NCI-H1417 treated with DMSO at 0.1 percent for 48 hours (cell line): ENCODE measurements at regions not wholly inside any gene's neighbourhood (a gene's known extent, or its start where the extent isn't known, plus 50 kb on each side); places are given as distances from the start of the nearest gene placed in this dataset.

ENCODE experiments used
- DNase-seq: peaks from one replicate; lab custom pipeline; 2025; lab: John Stamatoyannopoulos, UW

DNA sequence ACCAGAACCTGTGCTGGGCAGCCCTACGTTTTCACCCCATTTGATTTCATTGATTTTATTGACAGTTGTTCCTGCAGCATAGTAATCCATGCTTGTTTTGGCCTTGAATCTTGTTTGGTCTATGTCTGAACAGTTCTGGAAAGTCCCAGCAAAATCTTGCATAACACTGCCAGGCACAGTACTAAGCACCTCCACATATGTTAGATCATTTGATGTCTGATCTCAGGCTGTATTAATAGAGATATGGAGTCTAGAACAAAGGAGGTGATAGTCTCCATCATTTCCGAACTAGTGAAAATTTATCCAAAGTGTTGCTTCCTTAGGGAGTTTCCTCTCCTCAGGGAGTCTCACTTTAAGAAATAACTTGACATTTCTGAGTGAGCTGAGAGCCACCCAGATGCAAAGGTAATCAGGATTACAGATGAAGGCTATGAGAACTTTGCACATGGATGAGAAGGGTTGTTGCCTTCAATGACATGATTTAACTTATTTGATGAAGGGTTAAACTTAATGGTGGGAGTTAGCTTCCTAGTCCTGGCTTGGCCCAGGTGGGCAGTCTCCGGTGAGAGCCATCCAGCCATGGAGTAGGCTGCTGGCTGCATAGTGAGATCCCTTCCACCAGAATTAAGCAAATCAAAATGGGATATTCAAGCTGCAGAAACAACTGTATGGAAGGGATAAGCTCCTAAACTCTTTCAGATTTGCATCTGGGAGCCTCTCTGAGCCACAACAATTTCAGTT, 173.8 kb upstream of the MVB12B start:
- DNase-seq = no peak

DNA sequence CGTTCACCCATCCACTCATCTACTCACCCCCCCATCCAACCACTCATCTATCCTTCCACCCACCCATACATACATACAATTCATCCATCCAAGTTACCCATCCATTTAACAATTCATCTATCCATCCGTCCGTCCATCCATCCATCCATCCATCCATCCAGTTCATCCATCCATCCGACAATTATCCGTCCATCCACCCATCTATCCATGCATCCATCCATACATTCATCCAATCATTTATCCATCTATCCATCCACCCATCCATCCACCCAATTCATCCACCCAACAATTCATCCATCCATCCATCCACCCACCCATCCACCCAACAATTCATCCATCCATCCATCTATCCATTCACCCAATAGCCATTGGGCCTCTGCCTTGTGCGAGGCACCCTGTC, 173.2 kb upstream of the MVB12B start:
- no peak for DNase-seq

DNA sequence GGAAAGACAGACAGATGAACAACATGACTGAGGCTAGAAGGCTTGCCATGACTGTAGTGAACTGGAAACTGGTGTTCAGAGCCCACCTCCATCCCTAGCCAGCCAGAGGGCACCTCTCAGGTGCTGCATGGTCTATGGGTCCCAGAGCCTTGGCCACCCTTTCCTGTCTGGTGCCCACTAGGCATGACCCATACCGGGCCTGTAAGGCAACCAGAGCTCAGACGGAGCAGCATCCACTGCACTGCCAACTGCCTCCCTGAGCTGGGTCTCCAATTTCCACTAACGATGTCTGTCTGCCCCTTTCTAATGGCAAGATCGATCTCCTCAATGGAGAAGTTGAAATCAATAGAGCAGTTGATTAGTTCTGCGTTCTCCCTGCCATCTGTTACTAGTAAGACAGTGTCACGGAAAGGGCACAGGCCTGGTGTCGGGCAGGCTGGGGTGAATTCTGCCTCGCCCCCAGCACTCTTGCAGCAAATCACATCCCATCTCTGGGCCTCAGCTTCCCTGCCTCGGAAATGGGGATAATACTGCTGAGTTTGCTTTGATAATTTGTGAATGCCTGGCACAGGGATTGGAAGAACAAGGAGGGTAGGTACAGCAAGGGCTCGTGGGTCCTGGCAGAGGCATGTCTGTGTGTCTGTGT, 172.3 kb upstream of the MVB12B start:
- no peak for DNase-seq

DNA sequence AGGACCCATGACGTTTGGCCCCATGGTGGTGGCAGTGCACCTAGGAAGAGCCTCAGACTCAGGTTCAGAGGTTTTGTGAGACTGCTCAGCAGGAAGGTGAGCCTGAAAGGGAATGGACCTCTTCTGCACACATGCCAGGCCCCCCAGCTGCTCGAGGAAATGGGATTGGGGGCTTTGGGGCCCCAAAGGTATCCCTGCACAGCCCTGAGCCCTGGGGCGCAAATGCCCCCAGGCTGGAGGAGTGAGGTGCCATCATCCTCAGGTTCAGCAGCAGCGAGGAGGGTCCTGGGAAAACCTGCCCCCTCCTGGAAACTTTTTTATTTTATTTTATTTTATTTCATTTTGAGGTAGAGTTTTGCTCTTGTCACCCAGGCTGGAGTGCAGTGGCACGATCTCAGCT, 171.8 kb upstream of the MVB12B start:
- DNase-seq = no peak

DNA sequence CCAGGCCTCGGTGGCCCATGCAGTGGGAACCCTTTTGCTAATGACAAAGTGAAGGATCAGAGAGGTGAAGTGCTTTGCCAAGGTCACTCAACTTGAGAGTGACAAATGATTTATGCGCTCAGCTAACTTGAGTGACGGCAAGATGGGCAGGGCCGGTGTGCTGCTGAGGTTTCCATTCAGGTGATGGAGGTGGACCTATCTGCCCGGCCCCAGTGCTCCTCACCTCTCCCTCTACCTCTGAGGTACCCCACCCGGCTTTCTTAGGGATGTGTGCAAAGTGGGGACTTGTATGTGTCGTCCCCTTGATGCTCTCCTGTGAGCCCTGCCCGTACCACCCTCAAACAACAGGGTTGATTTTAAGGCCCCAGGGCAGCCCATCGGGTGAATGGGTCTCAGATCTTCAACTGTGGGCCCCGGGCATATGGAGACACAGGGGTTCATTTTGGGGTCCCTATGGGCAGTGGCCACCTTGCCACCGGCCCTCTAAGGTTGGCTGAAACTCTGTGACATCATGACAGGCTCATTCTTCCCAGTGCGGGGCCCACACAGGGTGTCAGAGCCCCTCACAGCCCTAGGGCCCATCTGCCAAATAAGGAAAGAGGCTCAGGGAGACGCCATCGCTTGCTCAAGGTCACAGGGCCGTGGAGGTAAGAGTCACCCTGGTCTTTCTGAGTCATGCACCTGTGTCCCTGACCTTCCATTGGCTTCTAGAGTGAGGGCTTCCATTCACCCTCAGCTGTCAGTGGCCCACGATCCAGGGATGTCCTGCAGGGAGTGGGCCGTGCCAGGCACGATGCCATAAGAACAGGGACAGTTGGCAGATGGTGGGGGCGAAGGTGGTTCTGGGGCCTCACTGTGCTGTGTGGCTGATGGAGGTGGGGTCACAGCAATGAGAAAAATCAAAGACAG, 170.6 kb upstream of the MVB12B start:
- DNase-seq = no peak

DNA sequence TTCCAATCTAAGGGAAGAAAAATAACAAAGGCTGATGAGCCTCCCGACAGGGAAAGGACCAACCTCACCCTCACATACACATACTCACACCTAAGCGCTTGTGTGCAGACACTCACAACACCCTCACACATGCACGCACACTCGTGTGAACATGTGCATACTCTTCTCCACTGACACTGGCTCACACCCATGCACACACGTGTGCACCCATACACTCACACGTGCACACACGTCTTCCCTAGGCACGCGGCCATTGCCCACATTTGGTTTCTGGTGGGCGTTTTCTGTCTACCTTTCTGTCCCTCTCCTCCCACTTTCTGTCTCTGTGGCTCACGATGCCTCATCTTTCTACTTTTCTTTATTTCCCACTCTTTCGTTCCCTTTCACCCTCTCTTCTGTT, 169.7 kb upstream of the MVB12B start:
- DNase-seq = no peak

DNA sequence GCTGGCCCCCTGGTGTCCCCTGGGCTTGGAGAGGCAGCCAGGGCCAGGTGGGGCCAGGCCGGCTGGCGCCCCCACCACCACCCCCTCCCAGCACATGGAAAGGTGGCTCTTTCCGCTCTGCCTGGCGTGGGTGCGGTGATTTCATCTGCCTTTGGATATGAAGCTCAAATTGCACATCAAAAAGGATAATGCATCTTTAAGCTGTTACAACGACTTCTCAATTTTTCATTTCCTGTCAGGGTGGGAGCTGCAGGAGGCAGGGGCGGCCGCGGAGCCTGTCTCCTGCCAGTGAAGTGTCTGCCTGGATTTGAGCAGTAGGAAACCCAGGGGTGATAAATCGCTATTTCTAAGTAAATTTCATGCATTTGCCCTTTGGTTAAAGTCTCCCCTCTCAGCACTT, 169.2 kb upstream of the MVB12B start:
- no peak for DNase-seq

DNA sequence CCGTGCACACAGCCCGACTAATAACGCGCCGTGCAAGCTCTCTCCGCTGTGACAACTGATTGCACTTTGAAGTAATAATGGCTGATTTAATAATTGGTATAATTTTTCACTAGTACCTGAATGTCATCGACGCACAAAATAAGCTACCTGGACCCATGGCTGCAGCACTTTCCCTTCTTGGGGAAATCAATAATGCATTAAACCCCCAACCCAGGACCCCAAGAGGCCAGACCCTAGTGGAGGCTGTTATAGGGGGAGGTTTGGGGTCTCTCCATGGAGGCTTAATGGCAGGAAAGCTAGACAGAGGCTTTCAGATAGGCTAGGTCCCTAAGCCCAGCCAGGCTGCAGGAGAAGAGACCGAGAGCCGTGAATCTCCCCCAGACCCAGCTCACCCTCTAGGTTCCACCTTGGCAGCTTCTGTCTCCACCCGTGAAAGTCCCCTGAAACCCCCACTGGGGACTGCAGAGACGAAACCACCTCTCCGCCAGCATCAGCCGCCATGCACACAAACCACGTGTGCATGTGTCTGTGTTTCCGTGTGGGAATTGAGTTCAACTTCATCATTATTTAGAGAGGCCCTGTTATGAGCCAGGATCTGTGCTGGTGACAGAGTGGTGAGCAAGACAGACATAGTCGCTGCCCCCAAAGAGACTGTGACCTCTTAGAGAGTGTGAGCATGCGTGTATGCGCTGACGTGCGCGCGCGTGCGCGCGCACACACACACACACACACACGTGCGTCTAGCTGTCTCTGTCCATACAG, 168.6 kb upstream of the MVB12B start:
- DNase-seq = no peak

DNA sequence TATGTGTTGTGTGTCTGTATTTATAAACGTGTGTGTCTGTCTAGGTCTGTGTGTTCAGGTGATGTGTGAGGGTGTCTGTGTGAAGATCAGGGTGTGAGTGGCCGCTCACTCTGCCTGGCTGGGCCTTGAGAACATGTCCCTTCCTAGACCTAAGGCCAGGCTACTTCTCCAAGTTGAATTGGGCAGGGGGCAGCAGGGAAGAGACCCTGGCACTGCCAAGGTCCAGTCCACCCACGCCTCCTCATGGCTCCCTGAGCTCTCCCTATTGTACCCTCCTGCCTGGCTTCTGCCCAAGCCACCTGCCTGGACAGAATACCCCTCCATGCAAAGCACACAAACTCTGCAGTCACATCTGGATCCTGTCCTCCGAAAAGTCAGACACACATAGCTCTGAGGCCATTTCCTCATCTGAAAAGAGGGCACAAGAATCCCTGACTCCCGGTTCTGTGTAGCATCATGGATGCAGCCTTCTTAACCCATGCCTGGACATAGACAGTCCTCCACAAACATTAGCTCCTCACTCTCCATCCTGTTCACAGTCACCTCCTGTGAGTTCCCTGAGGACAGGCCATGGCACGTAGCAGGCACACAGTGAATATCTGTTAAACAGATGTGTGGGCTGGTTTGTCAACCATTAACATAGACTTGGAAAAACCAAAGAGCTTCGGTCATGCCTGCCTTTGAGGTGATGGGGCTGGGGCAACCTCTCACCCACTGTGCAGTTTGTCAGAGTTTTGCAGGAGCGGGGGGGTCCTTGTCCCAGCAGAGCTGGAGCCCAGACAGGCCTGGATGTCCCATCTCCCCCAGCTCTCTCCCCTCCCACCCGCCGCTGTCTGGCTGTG, 167.8 kb upstream of the MVB12B start:
- DNase-seq = no peak

DNA sequence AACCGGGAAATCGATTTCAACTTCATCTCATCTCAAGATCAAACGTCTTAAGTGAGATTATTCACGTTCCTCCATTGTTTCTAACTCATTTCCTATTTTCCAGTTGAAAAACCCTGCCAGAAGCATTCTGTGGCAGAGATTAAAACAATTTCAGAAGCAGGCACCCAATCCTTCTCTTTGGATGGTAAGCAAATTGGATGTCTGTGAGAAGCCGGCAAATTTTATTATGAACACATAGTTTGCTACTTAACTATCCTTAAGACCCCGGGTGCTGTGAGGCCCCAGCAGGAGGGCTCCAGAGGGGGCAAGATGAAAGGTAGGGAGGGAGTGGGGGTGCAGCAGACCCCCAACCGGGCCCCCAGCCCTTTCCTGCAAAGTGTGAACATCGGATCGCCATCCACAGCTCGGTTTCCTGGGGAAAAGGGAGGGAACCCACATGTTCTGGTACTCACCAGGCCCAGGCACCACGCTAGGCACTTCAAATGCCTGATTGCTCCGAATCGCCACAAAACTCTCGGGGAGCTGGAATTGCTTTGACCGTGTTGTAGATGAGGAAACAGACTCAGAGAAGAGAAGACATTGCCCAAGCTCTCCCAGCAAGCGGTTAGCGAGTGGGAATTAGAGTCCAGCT, 167.1 kb upstream of the MVB12B start:
- no peak for DNase-seq

DNA sequence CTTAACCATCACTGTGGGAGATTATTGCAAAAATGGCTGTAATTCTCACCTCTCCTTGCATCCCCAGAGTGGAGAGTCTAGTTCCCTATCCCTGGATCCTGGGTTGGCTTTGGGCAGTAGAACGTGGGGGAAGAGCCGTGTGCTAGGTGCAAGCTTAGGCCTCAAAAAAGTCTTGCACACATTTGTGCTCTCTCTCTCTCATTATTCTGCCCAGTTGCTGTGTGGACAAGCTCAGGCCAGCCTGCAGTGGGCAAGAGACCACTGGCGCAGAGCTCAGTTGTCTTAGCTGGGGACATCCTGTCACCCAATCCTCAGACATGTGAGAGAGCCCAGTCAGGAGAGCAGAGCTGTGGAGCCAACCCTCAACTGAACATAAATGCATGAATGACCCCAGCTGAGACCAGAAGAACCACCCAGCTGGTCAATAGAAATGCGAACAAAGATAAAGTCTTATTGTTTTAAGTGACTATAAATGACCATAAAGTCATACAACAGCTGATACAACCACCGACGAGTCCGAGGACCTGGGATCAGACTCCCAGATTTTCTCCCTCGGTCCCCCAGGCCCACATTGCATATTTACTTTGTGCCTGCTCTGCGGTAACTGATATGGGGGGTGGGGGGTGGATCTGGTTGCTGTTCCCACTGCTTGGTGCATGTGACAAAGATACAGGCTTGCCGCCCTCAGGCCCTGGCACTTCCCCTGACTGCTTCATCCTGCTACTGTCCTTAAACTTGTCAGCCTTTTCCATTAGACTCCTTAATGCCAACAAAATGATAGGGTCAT, 166.4 kb upstream of the MVB12B start:
- DNase-seq = no peak

DNA sequence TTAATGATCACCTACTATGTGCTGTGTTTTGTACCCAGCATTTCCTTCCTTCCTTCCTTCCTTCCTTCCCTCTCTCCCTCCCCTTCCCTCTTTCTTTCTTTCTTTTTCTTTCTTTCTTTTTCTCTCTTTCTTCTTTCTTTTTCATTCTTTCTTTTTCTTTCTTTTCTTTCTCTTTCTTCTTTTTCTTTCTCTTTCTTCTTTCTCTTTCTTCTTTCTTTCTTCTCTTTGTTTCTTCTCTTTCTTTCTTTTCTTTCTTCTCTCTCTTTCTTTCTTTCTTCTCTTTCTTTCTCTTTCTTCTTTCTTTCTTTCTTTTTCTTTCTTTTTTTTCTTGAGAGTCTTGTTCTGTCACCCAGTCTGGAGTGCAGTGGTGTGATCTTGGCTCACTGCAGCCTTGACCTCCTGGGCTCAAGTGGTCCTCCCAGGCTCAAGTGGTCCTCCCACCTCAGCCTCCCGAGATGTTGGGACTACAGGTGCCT, 165.7 kb upstream of the MVB12B start:
- DNase-seq = no peak

DNA sequence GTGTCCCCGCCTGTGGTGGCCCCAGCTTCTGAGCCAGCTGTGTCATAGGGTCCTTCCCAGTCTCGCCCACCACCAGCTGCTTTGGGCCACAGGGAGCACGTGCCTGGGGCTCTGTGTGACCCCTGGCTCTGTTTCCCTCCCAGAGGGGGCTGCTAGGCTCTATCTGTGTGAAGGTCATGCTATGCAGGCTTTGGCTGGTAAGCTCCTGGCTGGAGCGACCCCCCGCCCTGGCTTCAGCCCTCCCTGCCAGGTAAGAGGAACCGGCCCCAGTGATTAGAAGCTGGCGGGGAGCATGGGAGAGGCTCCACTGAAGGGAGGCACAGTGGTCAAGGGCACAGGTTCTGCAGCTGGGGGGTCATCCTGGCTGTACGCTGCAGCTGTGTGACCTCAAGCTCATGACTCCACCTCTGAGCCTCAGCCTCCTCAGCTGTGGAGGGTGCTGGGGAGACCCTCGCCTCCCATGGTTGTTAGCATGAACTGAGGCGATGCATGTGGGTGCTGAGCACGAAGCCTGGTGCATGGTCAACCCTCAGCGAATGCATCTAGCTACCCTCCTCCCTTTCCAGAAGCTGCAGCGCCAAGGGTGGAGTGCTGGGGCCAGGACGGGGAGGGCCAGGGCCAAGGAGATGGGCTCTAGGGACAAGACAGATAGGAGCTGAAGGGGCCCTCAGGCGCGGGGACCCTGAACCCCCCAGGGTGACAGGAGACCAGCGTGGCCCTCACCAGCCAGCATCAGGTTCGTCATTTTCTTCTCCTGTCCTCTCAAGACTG, 163.8 kb upstream of the MVB12B start:
- DNase-seq = no peak

DNA sequence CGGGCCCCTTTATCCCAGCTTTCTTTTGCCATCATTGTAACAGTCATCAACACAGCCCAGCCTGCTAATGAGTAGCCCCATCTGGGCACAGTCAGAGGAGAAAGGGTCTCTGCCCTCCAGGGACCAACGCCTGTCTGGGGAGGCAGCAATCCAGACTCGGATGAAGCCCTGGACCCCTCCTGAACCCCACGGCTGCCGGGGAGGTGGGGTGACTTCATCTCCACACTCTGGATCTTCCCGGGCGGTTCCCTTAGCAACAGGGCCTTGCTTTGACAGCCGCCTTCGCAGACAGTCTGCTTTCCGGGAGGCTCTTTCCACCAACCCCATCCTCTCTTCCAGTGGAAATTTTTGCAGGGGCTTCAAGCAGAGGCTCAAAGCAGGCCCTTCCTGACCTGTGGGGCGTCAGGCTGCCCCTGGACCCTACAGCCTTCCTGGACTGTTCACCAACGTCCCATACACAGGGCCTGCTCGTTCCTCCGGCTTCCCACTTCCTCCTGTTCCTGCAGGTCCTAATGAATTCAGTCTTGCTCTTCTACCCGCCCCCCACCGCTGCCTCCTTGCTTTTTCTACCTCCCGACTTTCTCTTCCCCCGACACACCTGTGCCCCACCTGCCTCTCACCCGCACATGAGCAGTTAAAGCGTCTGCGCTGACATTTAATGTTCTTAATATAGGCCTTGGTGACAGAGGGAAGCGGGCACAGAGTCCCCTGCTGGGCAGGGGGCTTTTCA, 161.7 kb upstream of the MVB12B start:
- DNase-seq = no peak

DNA sequence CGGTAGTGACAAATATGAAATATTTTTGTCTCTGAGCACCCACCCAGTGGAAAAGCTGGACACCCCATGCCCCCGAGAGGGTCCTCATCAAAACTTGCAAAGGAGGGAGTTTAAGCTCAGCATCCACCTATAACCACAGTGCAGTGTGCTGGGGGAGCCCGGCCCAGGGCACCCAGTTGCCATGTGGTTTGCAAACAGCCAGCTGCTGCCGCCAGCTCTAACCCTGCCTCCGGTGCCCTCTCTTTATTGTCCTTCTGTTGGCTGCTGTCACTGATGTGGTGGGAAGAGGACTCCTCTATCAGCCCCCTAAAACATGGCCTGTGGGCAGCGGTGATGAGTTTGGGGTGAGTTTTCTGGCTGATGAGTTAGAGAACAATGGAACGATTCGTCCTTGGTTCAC, 160.9 kb upstream of the MVB12B start:
- no peak for DNase-seq

DNA sequence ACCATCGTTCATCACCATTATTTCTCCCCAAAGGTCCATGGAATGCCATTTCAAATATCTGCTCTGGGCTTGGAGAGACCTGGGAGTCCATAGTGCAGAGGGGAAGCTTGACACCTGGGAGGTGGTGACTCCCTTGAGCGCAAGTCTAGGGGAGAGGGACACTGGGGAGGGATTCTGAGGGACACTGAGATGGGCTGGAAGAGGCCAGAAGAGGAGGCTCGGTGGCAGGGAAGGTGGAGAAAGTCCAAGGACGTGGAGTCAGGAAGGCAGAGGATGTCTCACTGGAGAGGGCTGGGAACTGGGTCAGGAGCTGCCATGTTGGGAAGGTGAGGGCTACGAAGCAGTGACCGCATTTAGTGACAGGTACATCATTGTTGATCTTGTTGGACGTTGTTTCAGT, 160.3 kb upstream of the MVB12B start:
- no peak for DNase-seq

DNA sequence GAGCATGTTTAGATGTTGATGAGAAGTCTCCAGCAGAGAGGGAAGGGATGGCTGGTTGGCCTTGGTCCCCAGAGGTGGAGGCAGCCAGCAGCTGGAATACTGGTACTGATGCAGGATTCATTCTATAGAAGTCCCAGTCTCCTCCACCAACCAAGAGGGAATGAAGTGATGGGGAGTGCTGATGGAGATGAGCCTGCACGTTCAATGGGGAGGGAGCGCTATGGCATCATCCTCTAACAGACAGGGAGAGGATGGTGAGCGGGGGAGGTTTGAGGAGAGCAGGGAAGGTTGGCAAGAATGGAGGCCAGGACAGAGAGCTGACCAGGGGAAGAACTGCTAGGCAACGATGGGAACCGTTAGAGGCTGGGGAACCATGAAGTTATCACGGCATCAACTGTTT, 159.8 kb upstream of the MVB12B start:
- DNase-seq = no peak

DNA sequence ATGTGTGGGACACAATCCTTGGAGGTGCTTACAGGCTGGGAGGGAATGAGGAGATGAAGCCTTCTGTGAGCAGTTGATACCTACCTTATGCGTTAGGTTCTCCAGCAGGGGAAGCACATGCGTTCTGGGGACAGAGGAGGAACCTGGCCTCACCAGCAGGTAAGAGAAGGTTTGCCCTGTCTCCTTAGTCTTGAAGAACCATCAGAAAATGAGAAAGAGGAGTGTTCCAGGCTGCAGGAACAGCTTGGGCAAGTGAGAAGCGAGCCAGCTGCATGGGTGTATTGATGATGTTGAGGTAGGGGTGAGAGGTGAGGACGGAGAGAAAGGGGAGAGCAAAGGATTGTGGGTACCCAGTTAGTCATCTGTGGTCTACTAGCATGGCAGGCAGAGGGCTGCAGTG, 156.9 kb upstream of the MVB12B start:
- no peak for DNase-seq
